ENCODE measurements at regions not wholly inside any gene's neighbourhood (a gene's known extent, or its start where the extent isn't known, plus 50 kb on each side); places are given as distances from the start of the nearest gene placed in this dataset.

GRCh38 chr10:10853954-10854353, 163.7 kb upstream of the CELF2 start:
- POLR2A ChIA-PET, result no interaction called here
- H3K27me3 Mint-ChIP-seq, result peaks cover 9% of the 10 kb centered on the region
- H3K27ac Mint-ChIP-seq, result no peak overlapping the region
- H3K4me3 Mint-ChIP-seq, result no peak overlapping the region
- peaks cover 5% of the 10 kb centered on the region for H3K4me1 Mint-ChIP-seq
- H3K36me3 Mint-ChIP-seq, result no peaks in the 10 kb centered on the region
- ATAC-seq (ENCODE audit: low read depth) (no peak), DNase-seq (no peak)
- H3K9me3 Mint-ChIP-seq, result no peaks in the 10 kb centered on the region

GRCh38 chr10:10854725-10855124, 162.9 kb upstream of the CELF2 start:
- Mint-ChIP-seq H3K27ac (no peak overlapping the region), H3K27me3 (peaks cover 9% of the 10 kb centered on the region), H3K9me3 (no peaks in the 10 kb centered on the region), H3K4me1 (peaks cover 5% of the 10 kb centered on the region), H3K36me3 (no peaks in the 10 kb centered on the region), H3K4me3 (no peak overlapping the region)
- POLR2A ChIA-PET, result no interaction called here
- DNase-seq, result no peak
- ATAC-seq (ENCODE audit: low read depth), result no peak

GRCh38 chr10:10855151-10855581, 162.5 kb upstream of the CELF2 start:
- peaks cover 9% of the 10 kb centered on the region for H3K27me3 Mint-ChIP-seq
- ATAC-seq (ENCODE audit: low read depth), result peak; percentile 39
- H3K36me3 Mint-ChIP-seq, result no peaks in the 10 kb centered on the region
- DNase-seq, result no peak
- POLR2A ChIA-PET, result no interaction called here
- peaks cover 5% of the 10 kb centered on the region for H3K4me1 Mint-ChIP-seq
- H3K9me3 Mint-ChIP-seq, result no peaks in the 10 kb centered on the region
- no peak overlapping the region for H3K27ac Mint-ChIP-seq
- H3K4me3 Mint-ChIP-seq, result no peak overlapping the region

- Mint-ChIP-seq H3K4me3 (no peak overlapping the region), H3K9me3 (no peaks in the 10 kb centered on the region), H3K36me3 (no peaks in the 10 kb centered on the region), H3K4me1 (no peaks in the 10 kb centered on the region), H3K27me3 (peaks cover 10% of the 10 kb centered on the region), H3K27ac (no peak overlapping the region)
- DNase-seq, result no peak
- POLR2A ChIA-PET, result no interaction called here
- no peak for ATAC-seq (ENCODE audit: low read depth)
Observed at GRCh38 chr10:10860455-10860976, 157.2 kb upstream of the CELF2 start.

- Mint-ChIP-seq H3K4me1 (no peaks in the 10 kb centered on the region), H3K9me3 (no peaks in the 10 kb centered on the region), H3K4me3 (no peak overlapping the region), H3K27me3 (peaks cover 7% of the 10 kb centered on the region), H3K36me3 (no peaks in the 10 kb centered on the region), H3K27ac (no peak overlapping the region)
- DNase-seq, result no peak
- ATAC-seq (ENCODE audit: low read depth), result no peak
- POLR2A ChIA-PET, result no interaction called here
Observed at GRCh38 chr10:10865303-10865702, 152.4 kb upstream of the CELF2 start.

- no peak for ATAC-seq (ENCODE audit: low read depth)
- Mint-ChIP-seq H3K27ac (no peak overlapping the region), H3K36me3 (no peaks in the 10 kb centered on the region), H3K4me1 (no peaks in the 10 kb centered on the region), H3K27me3 (peaks cover 9% of the 10 kb centered on the region), H3K9me3 (no peaks in the 10 kb centered on the region), H3K4me3 (no peak overlapping the region)
- POLR2A ChIA-PET, result no interaction called here
- DNase-seq, result no peak
Observed at GRCh38 chr10:10865913-10866312, 151.8 kb upstream of the CELF2 start.

GRCh38 chr10:10869592-10869991, 148.1 kb upstream of the CELF2 start:
- ATAC-seq (ENCODE audit: low read depth) (no peak), DNase-seq (no peak)
- Mint-ChIP-seq H3K36me3 (no peaks in the 10 kb centered on the region), H3K4me3 (no peak overlapping the region), H3K27me3 (peaks cover 16% of the 10 kb centered on the region), H3K9me3 (no peaks in the 10 kb centered on the region), H3K4me1 (no peaks in the 10 kb centered on the region), H3K27ac (no peak overlapping the region)
- POLR2A ChIA-PET, result no interaction called here

- Mint-ChIP-seq H3K27me3 (peaks cover 16% of the 10 kb centered on the region), H3K36me3 (no peaks in the 10 kb centered on the region), H3K4me1 (no peaks in the 10 kb centered on the region), H3K4me3 (no peak overlapping the region), H3K9me3 (no peaks in the 10 kb centered on the region), H3K27ac (no peak overlapping the region)
- no peak for ATAC-seq (ENCODE audit: low read depth)
- POLR2A ChIA-PET, result no interaction called here
- no peak for DNase-seq
Observed at GRCh38 chr10:10870523-10871241, 147.0 kb upstream of the CELF2 start.

- H3K4me1 Mint-ChIP-seq, result no peaks in the 10 kb centered on the region
- no peaks in the 10 kb centered on the region for H3K9me3 Mint-ChIP-seq
- no peaks in the 10 kb centered on the region for H3K36me3 Mint-ChIP-seq
- H3K4me3 Mint-ChIP-seq, result no peak overlapping the region
- H3K27me3 Mint-ChIP-seq, result peaks cover 16% of the 10 kb centered on the region
- POLR2A ChIA-PET, result no interaction called here
- ATAC-seq (ENCODE audit: low read depth), result no peak
- no peak overlapping the region for H3K27ac Mint-ChIP-seq
- no peak for DNase-seq
Observed at GRCh38 chr10:10871352-10871751, 146.3 kb upstream of the CELF2 start.

- POLR2A ChIA-PET, result no interaction called here
- no peak overlapping the region for H3K27ac Mint-ChIP-seq
- H3K9me3 Mint-ChIP-seq, result no peaks in the 10 kb centered on the region
- no peaks in the 10 kb centered on the region for H3K36me3 Mint-ChIP-seq
- no peak for ATAC-seq (ENCODE audit: low read depth)
- H3K4me1 Mint-ChIP-seq, result no peaks in the 10 kb centered on the region
- peaks cover 16% of the 10 kb centered on the region for H3K27me3 Mint-ChIP-seq
- DNase-seq, result no peak
- no peak overlapping the region for H3K4me3 Mint-ChIP-seq
Observed at GRCh38 chr10:10872035-10872673, 145.5 kb upstream of the CELF2 start.

GRCh38 chr10:10872764-10873163, 144.9 kb upstream of the CELF2 start:
- ATAC-seq (ENCODE audit: low read depth), result no peak
- Mint-ChIP-seq H3K4me3 (no peak overlapping the region), H3K4me1 (no peaks in the 10 kb centered on the region), H3K27me3 (peaks cover 16% of the 10 kb centered on the region), H3K9me3 (no peaks in the 10 kb centered on the region), H3K36me3 (no peaks in the 10 kb centered on the region), H3K27ac (no peak overlapping the region)
- POLR2A ChIA-PET, result no interaction called here
- DNase-seq, result no peak

GRCh38 chr10:10873289-10873688, 144.4 kb upstream of the CELF2 start:
- H3K27me3 Mint-ChIP-seq, result peaks cover 16% of the 10 kb centered on the region
- ATAC-seq (ENCODE audit: low read depth), result no peak
- no peaks in the 10 kb centered on the region for H3K9me3 Mint-ChIP-seq
- no peak overlapping the region for H3K27ac Mint-ChIP-seq
- POLR2A ChIA-PET, result no interaction called here
- H3K36me3 Mint-ChIP-seq, result no peaks in the 10 kb centered on the region
- no peaks in the 10 kb centered on the region for H3K4me1 Mint-ChIP-seq
- DNase-seq, result no peak
- no peak overlapping the region for H3K4me3 Mint-ChIP-seq

GRCh38 chr10:10873915-10874314, 143.8 kb upstream of the CELF2 start:
- no peaks in the 10 kb centered on the region for H3K4me1 Mint-ChIP-seq
- ATAC-seq (ENCODE audit: low read depth), result no peak
- H3K27me3 Mint-ChIP-seq, result peaks cover 16% of the 10 kb centered on the region
- H3K36me3 Mint-ChIP-seq, result no peaks in the 10 kb centered on the region
- no peaks in the 10 kb centered on the region for H3K9me3 Mint-ChIP-seq
- no peak for DNase-seq
- no peak overlapping the region for H3K27ac Mint-ChIP-seq
- POLR2A ChIA-PET, result no interaction called here
- H3K4me3 Mint-ChIP-seq, result no peak overlapping the region

GRCh38 chr10:10878963-10879362, 138.7 kb upstream of the CELF2 start:
- H3K4me1 Mint-ChIP-seq, result no peaks in the 10 kb centered on the region
- H3K9me3 Mint-ChIP-seq, result peaks cover 4% of the 10 kb centered on the region
- peaks cover 3% of the 10 kb centered on the region for H3K27me3 Mint-ChIP-seq
- DNase-seq (no peak), ATAC-seq (ENCODE audit: low read depth) (no peak)
- no peak overlapping the region for H3K4me3 Mint-ChIP-seq
- H3K27ac Mint-ChIP-seq, result no peak overlapping the region
- POLR2A ChIA-PET, result no interaction called here
- H3K36me3 Mint-ChIP-seq, result no peaks in the 10 kb centered on the region

Data from activated naive CD8-positive, alpha-beta T cell treated with anti-CD3 and anti-CD28 coated beads, Interleukin-2, amount 10 ng/mL, durations not matched to agents 7 days and 5 days (primary cell).